Prostate gland (tissue), 2 donors: ENCODE measurements at regions not wholly inside any gene's neighbourhood (a gene's known extent, or its start where the extent isn't known, plus 50 kb on each side); places are given as distances from the start of the nearest gene placed in this dataset.

Source experiments
- POLR2A ChIP-seq: fragments of 450-650 bp; IDR thresholded peaks from one replicate; pipeline ENCODE4 v1.6.1; 2016; ENCODE audit warnings: antibody characterized with exemption, mild to moderate bottlenecking
- TF ChIP-seq, protein P1 (sequence below), 4 experiments: fragments of 200-600 bp in 2 of 4; fragments of 450-650 bp in 2 of 4; sonication (generic) in 2 of 4; IDR thresholded peaks; 1 replicate in 3 of 4; 2 replicates in 1 of 4; pipeline ENCODE4 v1.5.1; 2016 to 2019; ENCODE audit warnings: antibody characterized with exemption in 4 of 4, mild to moderate bottlenecking in 2 of 4, moderate library complexity in 2 of 4

DNA sequence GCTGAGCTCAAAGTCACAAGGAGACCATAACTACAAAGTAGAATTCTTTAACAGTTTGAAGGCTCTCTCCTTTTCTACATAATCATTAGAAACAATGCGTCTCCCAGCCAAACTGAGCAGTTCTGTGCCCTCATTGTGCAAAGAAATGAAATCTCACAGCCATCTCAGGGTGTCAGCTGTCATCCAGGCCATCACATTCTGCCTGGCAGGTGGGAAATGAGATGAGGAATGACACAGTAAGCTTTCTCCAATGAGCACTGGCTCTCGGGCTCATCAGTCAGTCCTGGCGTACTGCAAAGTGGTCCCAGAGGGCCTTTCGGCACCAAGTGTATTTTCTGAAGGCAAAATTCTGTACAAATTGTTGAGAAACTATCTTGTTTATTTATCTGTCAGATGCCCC, 306.5 kb downstream of the KCTD12 start:
- TF ChIP-seq, protein P1, sequence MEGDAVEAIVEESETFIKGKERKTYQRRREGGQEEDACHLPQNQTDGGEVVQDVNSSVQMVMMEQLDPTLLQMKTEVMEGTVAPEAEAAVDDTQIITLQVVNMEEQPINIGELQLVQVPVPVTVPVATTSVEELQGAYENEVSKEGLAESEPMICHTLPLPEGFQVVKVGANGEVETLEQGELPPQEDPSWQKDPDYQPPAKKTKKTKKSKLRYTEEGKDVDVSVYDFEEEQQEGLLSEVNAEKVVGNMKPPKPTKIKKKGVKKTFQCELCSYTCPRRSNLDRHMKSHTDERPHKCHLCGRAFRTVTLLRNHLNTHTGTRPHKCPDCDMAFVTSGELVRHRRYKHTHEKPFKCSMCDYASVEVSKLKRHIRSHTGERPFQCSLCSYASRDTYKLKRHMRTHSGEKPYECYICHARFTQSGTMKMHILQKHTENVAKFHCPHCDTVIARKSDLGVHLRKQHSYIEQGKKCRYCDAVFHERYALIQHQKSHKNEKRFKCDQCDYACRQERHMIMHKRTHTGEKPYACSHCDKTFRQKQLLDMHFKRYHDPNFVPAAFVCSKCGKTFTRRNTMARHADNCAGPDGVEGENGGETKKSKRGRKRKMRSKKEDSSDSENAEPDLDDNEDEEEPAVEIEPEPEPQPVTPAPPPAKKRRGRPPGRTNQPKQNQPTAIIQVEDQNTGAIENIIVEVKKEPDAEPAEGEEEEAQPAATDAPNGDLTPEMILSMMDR (IDR thresholded peaks at IDR 0.05): no peak
- no peak for TF ChIP-seq POLR2A
